LoVo (cell line): ENCODE measurements at regions not wholly inside any gene's neighbourhood (a gene's known extent, or its start where the extent isn't known, plus 50 kb on each side); places are given as distances from the start of the nearest gene placed in this dataset.

Experiments
- DNase-seq: peaks from one replicate; pipeline ENCODE4 v3.0.0-alpha.2; 2016; ENCODE audit warnings: low spot score

- DNase-seq = no peak
These were observed 285.4 kb downstream of the BAMBI start for GRCh38 chr10:28962768-28963167.

GRCh38 chr10:28963539-28964221, 286.4 kb downstream of the BAMBI start:
- no peak for DNase-seq

DNA sequence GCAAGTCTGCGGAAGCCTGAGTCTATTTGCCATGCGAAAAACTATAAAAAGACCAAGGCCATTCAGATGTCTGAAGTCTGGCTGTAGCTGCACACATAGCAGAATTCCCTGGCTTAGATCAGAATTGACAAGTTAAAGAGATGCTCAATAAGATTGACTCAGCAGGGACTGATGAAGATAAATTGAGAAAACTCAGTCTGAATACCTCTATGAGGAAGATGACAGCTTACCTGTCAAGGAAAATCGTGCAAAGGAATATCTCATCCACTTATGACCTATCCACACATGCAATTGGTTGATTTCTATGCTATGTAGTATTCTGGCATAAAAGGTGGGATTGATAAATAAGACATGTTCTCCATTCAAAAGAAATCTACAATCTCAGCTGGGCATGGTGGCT, 288.6 kb downstream of the BAMBI start:
- DNase-seq = no peak

GRCh38 chr10:28967031-28967430, 289.7 kb downstream of the BAMBI start:
- no peak for DNase-seq

DNA sequence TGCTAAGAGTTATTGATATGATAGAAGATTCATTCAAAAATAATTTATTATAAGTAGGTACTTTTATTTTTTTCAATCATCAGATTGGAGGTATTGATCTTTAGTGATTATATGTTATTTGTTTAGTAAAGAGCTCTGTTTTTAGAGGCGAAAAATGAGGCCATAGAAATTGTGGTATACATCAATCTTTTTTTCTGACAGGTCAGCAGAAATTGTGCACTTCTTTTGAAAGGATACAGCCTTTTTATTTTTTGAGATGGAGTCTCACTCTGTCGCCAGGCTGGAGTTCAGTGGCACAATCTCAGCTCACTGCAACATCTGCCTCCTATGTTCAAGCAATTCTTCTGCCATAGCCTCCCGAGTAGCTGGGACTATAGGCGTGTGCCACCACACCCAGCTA, 292.1 kb downstream of the BAMBI start:
- no peak for DNase-seq

DNA sequence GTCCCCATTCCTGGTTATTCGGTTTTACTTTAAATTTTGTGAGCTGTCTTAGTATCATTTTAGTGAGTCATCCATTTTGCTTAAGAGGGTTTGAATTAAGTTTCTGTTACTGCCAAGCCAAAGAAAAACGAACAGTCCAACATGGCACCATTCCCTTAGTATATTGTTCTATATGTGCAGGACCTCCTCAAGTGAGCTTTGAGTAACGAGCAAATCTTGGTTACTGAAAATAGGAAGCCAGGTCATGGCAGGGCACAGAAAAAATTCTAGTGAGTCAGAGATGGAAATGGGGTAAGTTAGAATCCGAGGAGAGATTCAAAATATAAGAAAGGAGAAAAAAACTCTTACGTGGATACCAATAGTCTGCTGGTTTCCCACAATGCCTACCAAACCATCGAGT, 292.9 kb downstream of the BAMBI start:
- no peak for DNase-seq

DNA sequence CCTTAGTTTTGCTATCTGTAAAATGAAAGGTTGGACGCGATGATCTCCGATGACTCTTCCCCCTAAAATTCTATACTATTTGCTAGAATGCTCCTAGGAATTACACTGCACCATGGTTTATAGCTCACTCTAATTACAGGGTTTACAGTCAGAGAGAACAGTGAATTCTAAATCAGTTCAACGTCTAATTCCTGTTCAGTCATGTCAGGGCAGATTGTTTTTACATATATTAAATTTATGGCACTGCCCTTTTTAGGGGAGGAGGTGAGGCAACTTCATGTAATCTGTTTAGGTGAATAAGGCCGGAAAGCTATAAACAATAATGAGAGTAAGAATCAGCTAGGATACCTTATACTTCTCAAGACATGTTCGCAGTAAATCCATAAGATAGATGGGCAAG, 293.9 kb downstream of the BAMBI start:
- DNase-seq = no peak

DNA sequence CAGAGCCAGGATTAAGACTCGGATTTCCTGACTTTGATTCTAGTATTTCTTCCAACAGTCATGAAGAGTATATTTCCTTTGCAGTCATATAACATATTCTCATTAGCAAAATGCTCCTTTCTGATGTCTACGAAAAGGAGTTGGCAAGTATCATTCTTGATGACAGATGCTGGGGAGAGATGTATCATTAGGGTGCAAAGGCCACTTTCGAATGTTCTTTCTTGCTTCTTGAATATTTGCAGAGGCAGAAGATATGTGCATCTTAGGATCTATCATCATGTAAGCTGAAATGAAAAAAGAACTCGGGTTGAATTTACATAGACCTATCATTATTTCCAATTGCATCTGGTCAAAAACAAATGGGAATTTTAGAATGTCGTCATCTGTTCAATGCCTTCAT, 294.4 kb downstream of the BAMBI start:
- no peak for DNase-seq

- no peak for DNase-seq
These were observed 296.1 kb downstream of the BAMBI start for GRCh38 chr10:28973309-28973972.

GRCh38 chr10:28975891-28976531, 298.7 kb downstream of the BAMBI start:
- DNase-seq = no peak

- DNase-seq = no peak
These were observed 300.2 kb downstream of the BAMBI start for GRCh38 chr10:28977518-28977917.

DNA sequence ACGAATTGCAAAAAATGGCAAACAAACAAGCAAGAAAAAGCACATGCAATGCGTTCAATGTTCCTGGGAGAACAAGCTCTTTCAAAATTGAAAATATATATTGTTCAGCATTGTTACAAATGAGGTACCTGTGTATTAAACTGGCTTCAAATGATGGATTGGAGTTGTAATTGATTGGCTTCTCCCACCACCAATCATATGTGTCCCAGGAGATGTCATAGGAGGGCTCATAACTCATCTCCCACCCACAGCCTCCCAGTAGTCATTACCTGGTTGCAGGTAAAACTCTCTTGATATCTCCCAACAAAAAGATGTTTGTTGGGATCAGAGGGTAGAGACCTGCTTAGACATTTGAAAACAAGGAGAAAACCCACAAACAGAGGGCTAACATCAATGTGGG, 302.9 kb downstream of the BAMBI start:
- no peak for DNase-seq

- DNase-seq = no peak
These were observed 303.7 kb downstream of the BAMBI start for GRCh38 chr10:28981007-28981406.

DNA sequence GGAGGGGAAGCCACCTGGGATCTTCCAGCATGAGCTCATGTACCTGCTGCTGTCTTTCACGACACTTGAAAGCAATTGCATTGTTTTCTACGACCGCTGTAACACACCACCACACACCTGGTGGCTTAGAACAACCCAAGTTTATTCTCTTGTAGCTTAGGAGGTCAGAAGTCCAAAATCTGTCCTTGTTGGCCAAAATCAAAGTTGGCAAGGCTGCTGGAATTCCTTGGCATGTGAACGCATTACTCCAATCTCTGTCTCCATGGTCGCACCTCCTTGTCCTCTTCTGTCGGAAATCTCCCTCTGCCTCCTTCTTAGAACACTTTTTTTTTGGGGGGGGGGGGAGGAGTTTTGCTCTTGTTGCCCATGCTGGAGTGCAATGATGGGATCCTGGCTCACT, 305.7 kb downstream of the BAMBI start:
- no peak for DNase-seq

DNA sequence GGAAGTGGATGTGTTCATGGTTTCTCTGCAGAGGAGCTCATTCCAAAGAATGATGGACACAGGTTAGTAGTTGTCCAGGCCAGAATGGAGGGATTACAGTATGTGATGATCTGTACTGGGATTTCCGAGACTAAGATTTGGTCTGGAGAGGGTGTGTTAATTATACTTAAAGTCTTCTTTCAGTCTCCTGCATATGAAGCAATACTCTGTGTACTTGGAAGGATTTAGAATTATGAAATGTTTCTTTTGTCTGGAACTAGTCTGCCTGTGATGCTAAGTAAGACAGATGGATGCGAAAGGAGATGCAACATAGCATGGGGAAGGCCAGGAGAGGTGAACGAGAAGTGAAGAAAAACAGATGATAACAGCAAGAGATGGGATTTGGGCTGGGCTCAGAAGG, 305.1 kb upstream of the LYZL1 start:
- DNase-seq = no peak

DNA sequence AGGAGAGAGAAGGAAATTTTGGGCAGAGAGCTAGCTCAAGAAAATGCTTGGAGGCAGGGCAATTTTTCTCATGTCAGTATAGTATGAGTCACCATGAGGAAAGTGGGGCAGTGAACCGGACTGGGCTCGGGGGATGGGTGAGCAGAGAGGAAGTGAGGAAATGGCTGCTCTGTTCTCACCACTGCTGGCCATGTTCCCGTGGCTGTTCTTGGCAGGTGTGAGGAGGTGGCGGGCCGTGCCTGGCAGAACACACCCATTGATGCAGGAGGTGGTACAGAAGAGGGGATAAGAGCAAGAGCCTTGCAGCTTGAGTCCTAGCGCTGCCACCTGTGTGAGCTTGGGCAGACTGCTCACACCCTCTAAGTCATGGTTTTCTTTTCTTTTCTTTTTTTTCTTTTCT, 304.4 kb upstream of the LYZL1 start:
- DNase-seq = peak; percentile 80

DNA sequence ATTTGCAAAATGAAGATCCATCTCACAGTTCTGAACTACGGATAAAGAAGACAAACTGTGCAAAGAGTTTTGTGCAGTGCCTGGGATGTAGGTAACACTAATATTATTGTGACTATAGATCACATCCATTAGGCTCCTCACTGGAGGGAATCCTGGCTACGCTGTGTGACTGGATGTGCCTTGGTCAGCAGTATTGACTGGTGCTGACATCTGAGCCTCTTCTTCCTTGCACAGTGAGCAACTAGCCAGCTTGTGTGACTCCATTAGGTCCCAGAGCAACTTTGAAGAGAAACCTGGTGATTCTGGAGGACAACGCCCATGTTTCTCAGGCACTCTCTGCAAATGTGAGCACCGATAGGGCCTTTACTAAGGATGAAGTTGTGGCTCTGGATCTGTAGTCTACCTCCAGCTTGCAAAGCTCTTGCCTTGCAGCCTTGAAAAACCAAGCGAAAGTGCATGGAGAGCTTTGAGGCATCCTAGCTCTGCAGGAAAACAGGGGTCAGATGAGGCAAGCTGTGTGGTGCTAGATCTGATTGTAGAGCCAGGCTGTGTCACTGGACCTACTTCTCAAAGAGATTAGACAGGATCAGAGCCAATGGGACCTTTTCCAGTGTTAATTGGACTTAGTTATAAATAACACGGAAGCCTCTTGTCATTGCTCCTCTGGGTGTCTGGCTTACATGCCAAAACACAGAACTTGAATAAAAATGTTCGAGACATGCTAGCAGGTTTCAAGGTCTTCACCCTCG, 303.6 kb upstream of the LYZL1 start:
- DNase-seq = no peak

DNA sequence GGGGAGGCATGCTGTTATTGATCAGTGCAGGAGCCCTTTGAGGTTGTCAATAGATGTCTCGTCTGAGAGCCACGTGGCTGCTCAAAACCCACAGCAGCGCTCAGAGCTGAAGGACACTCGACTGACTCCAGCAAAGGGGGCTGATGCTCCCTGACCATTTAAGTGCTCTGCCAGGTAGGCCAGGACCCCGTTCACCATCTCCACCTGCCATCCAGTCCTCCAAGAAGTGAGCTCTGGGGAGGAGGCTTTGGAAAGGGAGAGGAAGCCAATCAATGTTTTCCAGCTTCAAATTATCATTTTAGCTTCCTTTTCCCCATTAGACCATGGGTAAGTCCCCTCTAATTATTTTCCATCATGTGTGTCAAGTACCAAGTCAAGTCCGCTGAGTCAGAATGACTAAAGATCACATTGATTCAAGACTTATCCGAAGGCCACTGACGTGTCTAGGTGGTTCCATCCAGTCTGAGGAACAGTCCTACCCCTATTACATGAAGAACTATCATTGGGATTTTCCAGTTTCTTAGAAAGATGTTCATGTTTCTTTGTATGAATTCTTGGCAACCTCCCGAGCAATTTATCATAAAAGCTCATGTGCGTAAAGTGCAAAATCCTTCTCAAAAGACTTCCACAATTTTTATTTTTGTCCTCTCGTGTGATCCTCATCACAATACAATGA, 302.6 kb upstream of the LYZL1 start:
- DNase-seq = no peak

DNA sequence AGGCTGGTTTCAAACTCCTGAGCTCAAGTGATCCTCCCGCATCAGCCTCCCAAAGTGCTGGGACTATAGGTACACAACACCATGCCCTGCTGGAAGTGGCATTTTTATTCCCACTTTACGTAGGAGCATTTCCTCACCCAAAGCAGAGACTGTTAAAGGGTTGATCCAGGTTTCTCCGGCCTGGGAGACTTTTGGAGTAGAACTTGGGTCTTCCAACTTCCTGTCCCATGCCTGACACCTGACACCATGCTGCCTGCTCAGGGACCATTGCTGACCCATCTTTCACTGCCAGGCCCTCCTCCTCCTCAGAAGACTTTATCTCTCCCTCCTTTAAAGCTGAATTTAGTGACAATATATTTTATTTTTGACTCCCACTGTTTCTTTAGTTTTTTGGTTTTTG, 302.0 kb upstream of the LYZL1 start:
- no peak for DNase-seq

GRCh38 chr10:28987555-28988320, 301.1 kb upstream of the LYZL1 start:
- DNase-seq = no peak

- DNase-seq = no peak
These were observed 299.9 kb upstream of the LYZL1 start for GRCh38 chr10:28988980-28989379.
